Type B pancreatic cell (in vitro differentiated cells): ENCODE measurements at regions not wholly inside any gene's neighbourhood (a gene's known extent, or its start where the extent isn't known, plus 50 kb on each side); places are given as distances from the start of the nearest gene placed in this dataset.

Experiments
- DNase-seq: peaks from one replicate; pipeline ENCODE4 v3.0.0; 2021; ENCODE audit warnings: mixed read lengths; ENCODE audit not compliant: unreplicated experiment; ENCODE audit errors: extremely low spot score
- H3K27ac Mint-ChIP-seq: 2 replicates; pipeline ENCODE4 v1.8.0; 2021; ENCODE audit warnings: mild to moderate bottlenecking, mixed read lengths
- H3K27me3 Mint-ChIP-seq: 2 replicates; pipeline ENCODE4 v1.8.0; 2021; ENCODE audit warnings: mixed read lengths
- H3K36me3 Mint-ChIP-seq: 2 replicates; pipeline ENCODE4 v1.8.0; 2021; ENCODE audit warnings: mixed read lengths
- H3K4me1 Mint-ChIP-seq: one replicate; pipeline ENCODE4 v1.8.0; 2021; ENCODE audit warnings: mixed read lengths; ENCODE audit not compliant: unreplicated experiment
- H3K4me3 Mint-ChIP-seq: 2 replicates; pipeline ENCODE4 v1.8.0; 2021; ENCODE audit warnings: mild to moderate bottlenecking, mixed read lengths
- H3K9me3 Mint-ChIP-seq: 2 replicates; pipeline ENCODE4 v1.8.0; 2021; ENCODE audit warnings: mixed read lengths
- CTCF ChIP-seq: fragments of 200-600 bp; sonication (generic); conservative IDR thresholded peaks from 2 replicates; pipeline ENCODE4 v1.5.0; 2021; ENCODE audit warnings: antibody characterized with exemption, mild to moderate bottlenecking

GRCh38 chr12:126897102-126897501 lies 1369.9 kb upstream of the TMEM132C start:
- H3K9me3 Mint-ChIP-seq: peaks cover 5% of the 10 kb centered on the region
- TF ChIP-seq CTCF: no peak
- no peak overlapping the region for H3K4me3 Mint-ChIP-seq
- no peaks in the 10 kb centered on the region for H3K4me1 Mint-ChIP-seq
- no peaks in the 10 kb centered on the region for H3K36me3 Mint-ChIP-seq
- no peak overlapping the region for H3K27ac Mint-ChIP-seq
- DNase-seq: no peak
- H3K27me3 Mint-ChIP-seq: peaks cover 19% of the 10 kb centered on the region

GRCh38 chr12:126897778-126898177 lies 1369.2 kb upstream of the TMEM132C start:
- Mint-ChIP-seq H3K9me3 (peaks cover 5% of the 10 kb centered on the region), H3K27ac (no peak overlapping the region), H3K4me3 (no peak overlapping the region), H3K36me3 (no peaks in the 10 kb centered on the region), H3K4me1 (no peaks in the 10 kb centered on the region), H3K27me3 (peaks cover 19% of the 10 kb centered on the region)
- TF ChIP-seq CTCF: no peak
- no peak for DNase-seq

- Mint-ChIP-seq H3K27ac (no peak overlapping the region), H3K9me3 (peaks cover 5% of the 10 kb centered on the region), H3K4me1 (no peaks in the 10 kb centered on the region), H3K36me3 (no peaks in the 10 kb centered on the region), H3K4me3 (no peak overlapping the region), H3K27me3 (peaks cover 19% of the 10 kb centered on the region)
- DNase-seq: no peak
- TF ChIP-seq CTCF: no peak
These were observed 1368.4 kb upstream of the TMEM132C start for GRCh38 chr12:126898562-126898961.

- peaks cover 5% of the 10 kb centered on the region for H3K9me3 Mint-ChIP-seq
- no peaks in the 10 kb centered on the region for H3K36me3 Mint-ChIP-seq
- H3K27ac Mint-ChIP-seq: no peak overlapping the region
- H3K27me3 Mint-ChIP-seq: peaks cover 19% of the 10 kb centered on the region
- H3K4me1 Mint-ChIP-seq: no peaks in the 10 kb centered on the region
- H3K4me3 Mint-ChIP-seq: no peak overlapping the region
- TF ChIP-seq CTCF: no peak
- no peak for DNase-seq
These were observed 1366.8 kb upstream of the TMEM132C start for GRCh38 chr12:126899926-126900792.

GRCh38 chr12:126903027-126903876 lies 1363.7 kb upstream of the TMEM132C start:
- Mint-ChIP-seq H3K4me1 (no peaks in the 10 kb centered on the region), H3K36me3 (no peaks in the 10 kb centered on the region), H3K27ac (no peak overlapping the region), H3K9me3 (no peaks in the 10 kb centered on the region), H3K27me3 (peaks cover 9% of the 10 kb centered on the region), H3K4me3 (no peak overlapping the region)
- no peak for DNase-seq
- no peak for TF ChIP-seq CTCF
